Muscle layer of duodenum (tissue), 2 donors: ENCODE measurements at regions not wholly inside any gene's neighbourhood (a gene's known extent, or its start where the extent isn't known, plus 50 kb on each side); places are given as distances from the start of the nearest gene placed in this dataset.

Experiments
- H3K27ac ChIP-seq: one replicate; pipeline ENCODE4 v1.7.0; 2013; ENCODE audit warnings: mild to moderate bottlenecking, low read length
- H3K27me3 ChIP-seq: one replicate; pipeline ENCODE4 v1.7.0; 2013; ENCODE audit warnings: low read depth, mild to moderate bottlenecking, control low read depth, low read length
- H3K36me3 ChIP-seq, 2 donors: one replicate each; pipeline ENCODE4 v1.7.0; 2013; ENCODE audit warnings: low read length in 2 of 2, control low read depth in 1 of 2, mild to moderate bottlenecking in 1 of 2; ENCODE audit not compliant: insufficient read depth in 2 of 2, control insufficient read depth in 1 of 2
- H3K4me1 ChIP-seq, 2 donors: one replicate each; pipeline ENCODE4 v1.7.0; 2013; ENCODE audit warnings: low read length in 2 of 2, mild to moderate bottlenecking in 2 of 2, control low read depth in 1 of 2, moderate library complexity in 1 of 2; ENCODE audit not compliant: insufficient read depth in 2 of 2, control insufficient read depth in 1 of 2
- H3K4me3 ChIP-seq, 2 donors: one replicate each; pipeline ENCODE4 v1.7.0; 2013; ENCODE audit warnings: low read length in 2 of 2, low read depth in 1 of 2, mild to moderate bottlenecking in 1 of 2
- H3K9me3 ChIP-seq, 2 donors: one replicate each; pipeline ENCODE4 v1.7.0; 2013; ENCODE audit warnings: low read length in 2 of 2, control low read depth in 1 of 2, mild to moderate bottlenecking in 1 of 2; ENCODE audit not compliant: control insufficient read depth in 1 of 2
- donor health status: healthy.

DNA sequence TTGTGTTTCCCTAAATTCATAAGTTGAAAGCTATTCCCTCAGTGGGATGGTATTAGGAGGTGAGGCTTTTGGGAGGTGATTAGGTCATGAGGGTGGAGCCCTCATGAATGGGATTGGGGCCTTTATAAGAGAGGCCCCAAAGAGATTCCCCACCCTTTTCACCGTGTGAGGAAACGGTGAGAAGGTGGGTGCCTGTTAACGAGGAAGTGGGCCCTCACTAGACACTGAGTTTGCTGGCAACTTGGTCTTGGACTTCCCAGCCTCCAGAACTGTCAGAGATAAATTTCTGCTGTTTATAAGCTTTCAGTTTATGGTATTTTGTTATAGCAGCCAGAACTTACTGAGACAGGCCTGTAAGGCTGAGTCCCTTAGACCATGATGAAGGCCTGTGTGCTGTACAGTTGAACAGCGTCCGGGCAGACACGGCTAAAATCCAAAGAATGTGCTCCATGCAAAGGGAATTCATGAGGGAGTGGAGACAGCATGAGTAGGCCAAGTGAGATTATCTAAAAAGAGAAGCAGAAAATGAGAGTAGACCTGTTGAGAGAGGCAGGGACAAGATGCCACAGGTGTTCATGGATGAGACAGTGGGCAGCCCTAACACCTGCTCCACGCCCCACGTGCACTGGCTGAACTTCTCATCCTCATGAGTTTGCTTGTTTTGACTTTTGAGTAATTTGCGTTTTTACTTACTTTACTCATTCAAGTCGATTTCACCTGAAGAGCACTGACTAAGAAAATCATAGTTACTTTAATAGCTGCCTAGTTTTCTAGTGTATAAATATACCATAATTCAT, 66.9 kb upstream of the SFMBT2 start:
- Histone ChIP-seq H3K4me1 (peaks cover 0 to 16% of the 10 kb centered on the region in 2 donors), H3K27me3 (no peaks in the 10 kb centered on the region), H3K4me3 (no peak overlapping the region), H3K9me3 (no peaks in the 10 kb centered on the region), H3K27ac (no peak overlapping the region), H3K36me3 (no peaks in the 10 kb centered on the region)

DNA sequence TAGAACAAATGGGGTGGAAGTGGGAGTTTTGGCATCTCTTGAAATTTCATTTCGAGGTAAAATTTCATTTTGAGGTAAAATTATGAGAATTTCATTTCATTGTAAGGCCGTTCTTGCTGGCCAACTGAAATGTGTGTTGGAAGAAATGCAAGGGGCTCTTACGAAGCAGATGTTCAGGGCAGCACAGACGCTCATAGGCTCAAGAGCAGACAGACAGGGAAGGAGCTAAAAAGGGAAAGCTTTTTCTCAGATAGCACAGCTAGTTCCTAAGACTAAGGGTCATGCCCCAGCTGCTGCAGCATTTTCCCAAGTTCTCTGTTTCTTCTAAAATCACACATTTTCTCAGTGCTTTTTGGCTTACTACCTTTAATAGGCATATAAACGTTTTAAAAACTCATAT, 65.1 kb upstream of the SFMBT2 start:
- H3K4me1 ChIP-seq = peaks cover 0 to 16% of the 10 kb centered on the region in 2 donors
- H3K36me3 ChIP-seq = no peaks in the 10 kb centered on the region
- H3K27ac ChIP-seq = no peak overlapping the region
- H3K27me3 ChIP-seq = no peaks in the 10 kb centered on the region
- no peaks in the 10 kb centered on the region for H3K9me3 ChIP-seq
- H3K4me3 ChIP-seq = peak overlapping the region in 1 of 2 donors; percentile 13

DNA sequence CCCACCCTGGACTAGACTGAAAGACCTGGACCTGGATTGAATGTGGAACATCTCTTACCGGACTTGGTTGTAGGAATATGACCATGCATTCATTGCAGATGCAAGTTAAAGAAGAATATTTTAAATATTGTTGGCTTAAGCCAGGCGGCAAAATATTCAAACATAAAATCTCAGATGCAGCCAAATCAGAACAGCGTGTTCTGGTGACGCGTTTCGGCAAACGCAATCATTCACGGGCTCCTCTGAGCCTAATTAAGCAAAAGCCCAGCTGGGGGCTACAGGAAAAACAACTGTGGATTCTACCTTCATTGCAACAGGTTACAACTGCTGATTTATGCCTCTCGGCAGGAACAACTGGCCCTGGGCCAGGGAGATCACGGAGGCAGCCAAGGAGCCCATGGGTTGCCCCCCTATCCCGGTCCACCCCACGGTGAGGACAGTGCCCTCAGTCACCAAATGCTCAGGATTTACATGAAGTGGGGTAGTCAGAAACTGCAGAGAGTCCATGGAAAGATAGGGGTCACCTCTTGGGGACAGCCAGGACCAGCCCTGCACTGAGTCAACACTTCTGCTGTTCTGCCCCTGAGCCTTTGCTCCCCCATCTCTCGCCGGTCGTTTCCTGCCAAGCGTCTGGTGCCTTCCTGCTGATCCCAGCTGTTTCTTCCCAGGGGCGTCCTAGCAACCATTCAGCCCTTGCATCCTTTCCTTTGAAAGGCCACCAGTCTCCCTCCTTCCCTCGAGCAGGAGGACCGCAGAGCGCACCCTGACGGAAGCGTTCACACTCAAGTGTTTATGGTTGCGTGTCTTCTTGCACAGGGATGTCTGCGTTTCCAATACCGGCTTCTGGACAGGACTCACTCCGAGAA, 64.4 kb upstream of the SFMBT2 start:
- peaks cover 0 to 16% of the 10 kb centered on the region in 2 donors for H3K4me1 ChIP-seq
- no peaks in the 10 kb centered on the region for H3K36me3 ChIP-seq
- no peaks in the 10 kb centered on the region for H3K27me3 ChIP-seq
- H3K4me3 ChIP-seq = peak overlapping the region in 1 of 2 donors; percentile 13
- no peak overlapping the region for H3K27ac ChIP-seq
- H3K9me3 ChIP-seq = no peaks in the 10 kb centered on the region

DNA sequence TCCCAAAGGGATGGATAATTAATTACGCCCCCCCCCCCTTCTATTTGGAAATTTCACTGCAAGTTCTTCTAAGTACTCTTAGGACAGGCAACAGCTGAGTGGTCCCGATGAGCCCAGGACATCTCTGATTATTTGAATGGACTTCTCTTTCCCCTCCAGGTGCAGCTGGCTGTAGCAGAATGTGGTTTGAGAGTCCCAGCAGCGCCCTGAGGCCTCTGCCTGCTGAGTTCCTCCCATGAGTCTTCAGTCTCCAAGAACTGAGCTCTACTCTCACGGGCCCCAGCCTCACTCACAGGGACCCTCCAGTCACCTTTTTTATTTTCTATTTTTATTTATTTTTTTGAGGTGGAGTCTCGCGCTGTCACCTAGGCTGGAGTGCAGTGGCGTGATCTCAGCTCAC, 63.6 kb upstream of the SFMBT2 start:
- H3K27me3 ChIP-seq = no peaks in the 10 kb centered on the region
- H3K36me3 ChIP-seq = no peaks in the 10 kb centered on the region
- H3K27ac ChIP-seq = no peak overlapping the region

DNA sequence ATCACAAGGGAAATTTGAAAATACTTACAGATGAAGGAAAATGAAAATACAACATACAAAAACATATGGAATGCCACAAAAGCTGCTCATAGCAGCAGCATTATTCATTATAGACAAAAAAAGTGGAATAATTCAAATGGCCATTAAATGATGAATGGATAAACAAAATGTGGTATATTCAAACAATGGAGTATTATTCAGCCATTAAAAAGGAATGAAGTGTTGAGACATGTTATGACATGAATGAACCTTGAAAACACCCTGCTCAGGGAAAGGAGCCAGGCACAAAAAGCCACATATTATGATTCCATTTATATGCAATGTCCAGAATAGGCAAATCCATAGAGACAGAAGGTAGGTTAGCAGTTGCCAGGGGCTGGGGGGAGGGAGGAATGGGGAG, 62.6 kb upstream of the SFMBT2 start:
- no peak overlapping the region for H3K27ac ChIP-seq
- peaks cover 0 to 16% of the 10 kb centered on the region in 2 donors for H3K4me1 ChIP-seq
- no peaks in the 10 kb centered on the region for H3K27me3 ChIP-seq
- H3K36me3 ChIP-seq = no peaks in the 10 kb centered on the region
- no peak overlapping the region for H3K4me3 ChIP-seq
- H3K9me3 ChIP-seq = no peaks in the 10 kb centered on the region

More for the DNA sequence above, 63.6 kb upstream of the SFMBT2 start:
- H3K4me3 ChIP-seq = no peak overlapping the region
- H3K4me1 ChIP-seq = peaks cover 0 to 16% of the 10 kb centered on the region in 2 donors
- H3K9me3 ChIP-seq = no peaks in the 10 kb centered on the region

DNA sequence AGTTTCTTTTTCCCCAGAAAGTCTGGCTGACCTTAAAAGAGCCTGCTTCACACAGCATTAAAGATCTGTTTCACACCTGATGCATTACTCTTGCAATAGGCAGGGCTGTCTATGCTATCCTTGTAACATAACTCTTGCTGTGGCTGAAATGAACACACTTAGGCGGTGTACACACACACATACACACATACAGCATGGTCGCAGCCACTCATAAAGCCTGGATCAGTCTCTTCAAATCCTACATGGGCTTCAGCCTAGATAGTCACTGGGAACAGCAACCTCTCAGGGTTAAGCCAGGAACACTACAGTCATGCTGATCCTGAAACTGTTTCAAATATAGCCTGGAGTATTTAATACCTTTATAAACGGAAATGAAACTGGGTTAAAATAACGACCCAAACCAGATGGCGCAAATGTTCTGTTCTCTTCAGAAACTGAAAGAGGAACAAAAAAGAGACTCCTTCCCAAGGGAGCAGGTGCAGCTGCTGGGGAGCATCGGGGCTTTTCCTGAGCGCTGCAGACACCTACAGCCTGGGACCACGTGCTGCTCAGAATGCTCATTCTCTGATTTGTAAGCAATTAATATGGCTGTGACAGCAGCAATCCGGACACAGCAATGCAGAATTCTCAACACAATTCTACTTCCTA, 61.0 kb upstream of the SFMBT2 start:
- H3K4me1 ChIP-seq = peaks cover 0 to 16% of the 10 kb centered on the region in 2 donors
- H3K4me3 ChIP-seq = no peak overlapping the region
- H3K27ac ChIP-seq = no peak overlapping the region
- no peaks in the 10 kb centered on the region for H3K9me3 ChIP-seq
- H3K27me3 ChIP-seq = no peaks in the 10 kb centered on the region
- no peaks in the 10 kb centered on the region for H3K36me3 ChIP-seq

DNA sequence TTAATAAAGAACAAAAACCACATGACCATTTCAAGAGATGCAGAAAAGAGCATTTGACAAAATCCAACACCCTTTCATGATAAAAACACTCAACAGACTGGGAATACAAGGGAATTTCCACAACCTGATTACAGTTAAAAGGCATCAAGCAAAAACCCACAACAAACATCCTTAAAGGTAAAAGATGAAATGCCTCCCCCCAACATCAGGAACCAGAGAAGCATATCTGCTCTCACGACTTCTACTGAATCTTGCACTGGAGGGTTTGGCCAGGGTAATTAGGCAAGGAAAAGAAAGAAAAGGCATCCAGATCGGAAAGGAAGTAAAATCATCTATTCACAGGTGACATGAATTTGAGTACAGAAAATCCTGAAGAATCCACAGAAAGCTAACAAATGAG, 59.5 kb upstream of the SFMBT2 start:
- Histone ChIP-seq H3K4me1 (peaks cover 0 to 7% of the 10 kb centered on the region in 2 donors), H3K36me3 (no peaks in the 10 kb centered on the region), H3K9me3 (no peaks in the 10 kb centered on the region), H3K4me3 (no peak overlapping the region), H3K27ac (no peak overlapping the region), H3K27me3 (no peaks in the 10 kb centered on the region)

DNA sequence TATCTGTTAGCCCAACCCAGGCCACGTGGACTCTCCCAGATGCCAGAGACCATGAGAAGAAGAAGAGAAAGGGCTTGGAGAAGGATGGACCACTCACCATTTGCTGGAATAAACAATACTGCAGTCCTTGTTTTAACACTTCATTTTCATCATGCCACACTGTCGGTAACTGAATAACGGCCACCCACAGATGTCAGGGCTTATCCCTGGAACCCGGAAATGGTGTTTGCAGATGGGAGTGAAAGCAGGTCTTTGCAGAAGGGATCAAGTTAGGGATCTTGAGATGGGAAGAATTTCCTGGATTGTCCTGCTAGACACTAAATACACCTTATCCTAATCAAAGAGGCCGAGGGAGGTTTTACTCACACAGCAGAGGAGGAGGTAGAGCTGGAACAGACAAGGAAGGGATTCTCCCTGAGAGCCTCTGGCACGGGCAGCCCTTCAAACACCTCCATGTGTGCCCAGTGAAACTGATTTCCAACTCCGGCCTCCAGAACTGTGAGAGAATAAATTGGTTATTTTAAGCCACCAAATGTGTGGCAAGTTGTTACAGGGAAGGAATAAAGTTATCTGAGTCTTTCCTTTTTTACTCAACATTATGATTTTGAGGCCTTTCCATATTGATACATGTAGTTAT, 56.3 kb upstream of the SFMBT2 start:
- Histone ChIP-seq H3K4me3 (no peak overlapping the region), H3K36me3 (no peaks in the 10 kb centered on the region), H3K4me1 (no peaks in the 10 kb centered on the region), H3K9me3 (no peaks in the 10 kb centered on the region), H3K27me3 (no peaks in the 10 kb centered on the region), H3K27ac (no peak overlapping the region)

DNA sequence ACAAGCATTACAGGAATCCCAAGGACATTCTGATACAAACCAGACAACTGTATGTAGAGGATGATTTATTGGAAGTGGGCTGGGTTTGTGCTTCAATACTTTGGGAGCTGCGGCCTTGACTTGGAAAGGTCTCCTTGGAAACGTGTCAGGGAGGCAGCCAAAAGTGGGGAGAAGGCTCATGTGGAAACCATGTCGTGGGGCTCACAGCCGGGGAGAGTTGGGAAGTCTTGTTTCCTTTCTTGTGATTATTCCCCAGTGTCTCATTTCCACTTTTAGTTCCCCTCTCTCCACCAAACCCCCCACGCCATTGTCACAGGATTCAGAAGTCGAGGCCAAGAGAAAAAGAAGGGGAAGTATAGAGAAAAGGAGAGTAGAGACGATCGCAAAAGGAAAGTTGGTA, 53.9 kb upstream of the SFMBT2 start:
- Histone ChIP-seq H3K9me3 (no peaks in the 10 kb centered on the region), H3K27me3 (no peaks in the 10 kb centered on the region), H3K4me3 (no peak overlapping the region), H3K4me1 (no peaks in the 10 kb centered on the region), H3K27ac (no peak overlapping the region), H3K36me3 (no peaks in the 10 kb centered on the region)
